Hepatocyte (in vitro differentiated cells): ENCODE measurements at regions not wholly inside any gene's neighbourhood (a gene's known extent, or its start where the extent isn't known, plus 50 kb on each side); places are given as distances from the start of the nearest gene placed in this dataset.

Source experiments
- DNase-seq: peaks from one replicate; pipeline ENCODE4 v3.0.0-alpha.2; 2016; ENCODE audit warnings: low spot score
- H2AFZ ChIP-seq: fragments of 200-600 bp; sonication (generic); 2 replicates; pipeline ENCODE4 v1.6.0; 2016; ENCODE audit warnings: antibody characterized with exemption, mild to moderate bottlenecking
- H3K27ac ChIP-seq: fragments of 200-600 bp; sonication (generic); 2 replicates; pipeline ENCODE4 v1.5.1; 2016; ENCODE audit warnings: mild to moderate bottlenecking
- H3K27me3 ChIP-seq: fragments of 200-600 bp; sonication (generic); 2 replicates; pipeline ENCODE4 v1.6.1; 2016
- H3K36me3 ChIP-seq: fragments of 200-600 bp; sonication (generic); replicated peaks from 2 replicates; pipeline ENCODE4 v1.5.1; 2016; ENCODE audit warnings: low read depth; ENCODE audit not compliant: insufficient read depth
- H3K4me1 ChIP-seq: fragments of 200-600 bp; sonication (generic); 2 replicates; pipeline ENCODE4 v1.5.1; 2016; ENCODE audit warnings: mild to moderate bottlenecking, moderate library complexity; ENCODE audit not compliant: insufficient read depth
- H3K4me2 ChIP-seq: fragments of 200-600 bp; sonication (generic); 2 replicates; pipeline ENCODE4 v1.6.0; 2016
- H3K4me3 ChIP-seq: fragments of 200-600 bp; sonication (generic); 2 replicates; pipeline ENCODE4 v1.5.1; 2016; ENCODE audit warnings: mild to moderate bottlenecking
- H3K79me2 ChIP-seq: fragments of 200-600 bp; sonication (generic); 2 replicates; pipeline ENCODE4 v1.6.0; 2017; ENCODE audit warnings: mild to moderate bottlenecking
- H3K9me2 ChIP-seq: fragments of 200-600 bp; sonication (generic); replicated peaks from 2 replicates; pipeline ENCODE4 v1.6.0; 2017; ENCODE audit warnings: mild to moderate bottlenecking; ENCODE audit not compliant: insufficient read depth
- H3K9me3 ChIP-seq: fragments of 200-600 bp; sonication (generic); 2 replicates; pipeline ENCODE4 v1.5.1; 2016; ENCODE audit warnings: low read depth, mild to moderate bottlenecking
- H4K20me1 ChIP-seq: fragments of 200-600 bp; sonication (generic); 2 replicates; pipeline ENCODE4 v1.6.0; 2016; ENCODE audit warnings: mild to moderate bottlenecking; ENCODE audit not compliant: insufficient read depth, poor library complexity, severe bottlenecking
- EZH2 ChIP-seq: fragments of 200-600 bp; sonication (generic); IDR thresholded peaks from 2 replicates; pipeline ENCODE4 v1.6.1; 2016; ENCODE audit warnings: antibody characterized with exemption, mild to moderate bottlenecking, borderline replicate concordance
- EZH2phosphoT487 ChIP-seq: fragments of 200-600 bp; sonication (generic); IDR thresholded peaks from one replicate; pipeline ENCODE4 v1.6.1; 2018; ENCODE audit warnings: antibody characterized with exemption, mild to moderate bottlenecking, low read depth, moderate library complexity; ENCODE audit not compliant: unreplicated experiment, severe bottlenecking
- WGBS: methylation state at CpG from one replicate; pipeline ENCODE4 v1.1.6; 2016; ENCODE audit warnings: low lambda C conversion rate; ENCODE audit errors: missing lambda C conversion rate; 5-methylcytosine and 5-hydroxymethylcytosine counted together
- TF ChIP-seq, protein P1 (sequence below): fragments of 200-600 bp; sonication (generic); IDR thresholded peaks from 2 replicates; pipeline ENCODE4 v1.5.1; 2016; ENCODE audit warnings: antibody characterized with exemption, mild to moderate bottlenecking; ENCODE audit not compliant: poor library complexity

DNA sequence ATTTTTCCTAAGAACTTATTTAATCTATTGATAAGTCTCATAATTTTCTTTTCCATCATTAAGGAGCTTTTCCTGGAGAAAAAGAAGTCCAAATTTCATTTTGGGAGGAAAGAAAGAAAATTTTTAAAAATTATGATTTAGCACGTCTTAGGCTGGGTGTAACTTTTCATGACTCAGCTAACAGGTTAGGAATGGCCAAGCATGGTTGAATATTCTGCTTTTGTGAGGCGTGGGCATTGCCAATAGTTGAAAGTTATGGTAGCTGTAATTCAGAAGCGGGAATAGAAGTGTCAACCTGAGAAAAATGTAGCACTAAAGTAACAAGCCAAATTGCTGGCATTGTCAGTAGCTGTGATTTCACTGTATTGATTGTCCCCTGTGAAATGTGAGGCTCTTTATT is 77.2 kb upstream of the ARID1B start:
- Histone ChIP-seq H3K9me2 (no peaks in the 10 kb centered on the region), H3K36me3 (no peaks in the 10 kb centered on the region), H2AFZ (no peak overlapping the region), H3K4me2 (no peak overlapping the region), H3K27ac (no peak overlapping the region), H3K9me3 (no peaks in the 10 kb centered on the region), H3K27me3 (no peaks in the 10 kb centered on the region), H3K4me1 (no peaks in the 10 kb centered on the region), H3K79me2 (no peaks in the 10 kb centered on the region), H4K20me1 (no peaks in the 10 kb centered on the region), H3K4me3 (no peak overlapping the region)
- TF ChIP-seq EZH2 (no peak), EZH2phosphoT487 (no peak)
- TF ChIP-seq, protein P1, sequence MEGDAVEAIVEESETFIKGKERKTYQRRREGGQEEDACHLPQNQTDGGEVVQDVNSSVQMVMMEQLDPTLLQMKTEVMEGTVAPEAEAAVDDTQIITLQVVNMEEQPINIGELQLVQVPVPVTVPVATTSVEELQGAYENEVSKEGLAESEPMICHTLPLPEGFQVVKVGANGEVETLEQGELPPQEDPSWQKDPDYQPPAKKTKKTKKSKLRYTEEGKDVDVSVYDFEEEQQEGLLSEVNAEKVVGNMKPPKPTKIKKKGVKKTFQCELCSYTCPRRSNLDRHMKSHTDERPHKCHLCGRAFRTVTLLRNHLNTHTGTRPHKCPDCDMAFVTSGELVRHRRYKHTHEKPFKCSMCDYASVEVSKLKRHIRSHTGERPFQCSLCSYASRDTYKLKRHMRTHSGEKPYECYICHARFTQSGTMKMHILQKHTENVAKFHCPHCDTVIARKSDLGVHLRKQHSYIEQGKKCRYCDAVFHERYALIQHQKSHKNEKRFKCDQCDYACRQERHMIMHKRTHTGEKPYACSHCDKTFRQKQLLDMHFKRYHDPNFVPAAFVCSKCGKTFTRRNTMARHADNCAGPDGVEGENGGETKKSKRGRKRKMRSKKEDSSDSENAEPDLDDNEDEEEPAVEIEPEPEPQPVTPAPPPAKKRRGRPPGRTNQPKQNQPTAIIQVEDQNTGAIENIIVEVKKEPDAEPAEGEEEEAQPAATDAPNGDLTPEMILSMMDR, result no peak
- DNase-seq, result no peak
- 91% methylated on average over 3 of the region's 3 CpGs for WGBS

DNA sequence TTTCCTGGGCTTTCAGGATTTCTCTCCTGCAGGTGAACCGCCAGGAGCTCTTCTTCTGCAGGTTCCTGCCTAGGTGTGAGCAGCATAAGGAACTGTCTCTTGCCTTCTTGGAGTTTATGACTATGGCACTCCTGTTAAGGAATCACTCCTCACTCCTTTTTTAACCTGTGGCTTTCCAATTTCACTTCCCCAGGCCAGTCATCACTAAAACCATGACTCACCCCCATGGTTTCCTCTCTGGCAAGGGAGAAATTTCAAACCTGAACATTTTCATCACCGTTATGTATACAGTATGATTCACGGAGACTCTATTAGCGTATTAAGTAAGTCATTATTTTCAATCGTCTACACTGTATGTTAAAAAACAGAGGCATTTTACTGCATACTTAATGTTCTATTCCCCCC is 78.2 kb upstream of the ARID1B start:
- Histone ChIP-seq H2AFZ (no peak overlapping the region), H3K9me3 (no peaks in the 10 kb centered on the region), H3K36me3 (no peaks in the 10 kb centered on the region), H3K27ac (no peak overlapping the region), H4K20me1 (no peaks in the 10 kb centered on the region), H3K4me1 (no peaks in the 10 kb centered on the region), H3K4me2 (no peak overlapping the region), H3K27me3 (no peaks in the 10 kb centered on the region), H3K79me2 (no peaks in the 10 kb centered on the region), H3K9me2 (no peaks in the 10 kb centered on the region), H3K4me3 (no peak overlapping the region)
- WGBS, result 88% methylated on average over 5 of the region's 5 CpGs
- DNase-seq, result no peak
- no peak for TF ChIP-seq EZH2phosphoT487
- TF ChIP-seq EZH2, result no peak
- TF ChIP-seq, protein P1, result no peak

DNA sequence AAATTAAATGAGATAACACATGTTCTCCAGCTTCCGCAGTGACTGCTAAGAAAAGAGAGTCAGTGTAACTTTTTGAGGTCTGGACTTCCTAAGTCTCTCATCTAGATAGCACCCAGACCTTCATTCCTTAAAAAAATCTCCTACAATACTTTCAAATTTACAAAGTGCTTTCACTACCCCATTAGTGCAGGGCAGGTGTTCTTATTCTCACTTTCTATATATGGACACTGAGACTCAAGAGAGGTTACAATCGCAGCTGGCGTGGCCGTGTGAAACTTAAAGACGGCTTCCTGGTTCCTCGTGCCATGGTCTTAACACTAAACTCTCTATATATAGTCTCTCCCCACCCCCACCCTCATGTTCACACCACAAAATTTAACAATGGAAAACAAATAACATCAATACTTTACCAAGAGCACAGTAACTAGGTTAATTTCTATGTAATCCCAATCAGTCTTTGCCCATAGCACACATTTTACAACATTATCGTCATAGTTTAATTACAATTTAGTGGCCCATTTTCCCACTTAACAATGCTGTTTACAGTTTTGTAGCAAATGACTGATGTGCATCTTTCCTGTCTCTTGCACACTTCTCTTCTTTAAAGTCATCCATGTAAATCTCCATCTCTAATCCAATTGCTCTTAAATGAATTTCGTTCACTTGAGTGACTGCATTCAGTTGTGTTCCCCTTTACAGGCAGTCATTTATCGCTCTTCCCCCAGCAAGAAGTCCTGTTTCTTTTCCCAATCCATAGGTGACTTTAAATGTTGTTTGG is 78.8 kb upstream of the ARID1B start:
- Histone ChIP-seq H3K4me3 (no peak overlapping the region), H3K36me3 (no peaks in the 10 kb centered on the region), H3K27me3 (no peaks in the 10 kb centered on the region), H3K79me2 (no peaks in the 10 kb centered on the region), H4K20me1 (no peaks in the 10 kb centered on the region), H2AFZ (no peak overlapping the region), H3K4me2 (no peak overlapping the region), H3K9me2 (no peaks in the 10 kb centered on the region), H3K9me3 (no peaks in the 10 kb centered on the region), H3K4me1 (no peaks in the 10 kb centered on the region), H3K27ac (no peak overlapping the region)
- no peak for DNase-seq
- TF ChIP-seq, protein P1, result no peak
- TF ChIP-seq EZH2phosphoT487 (no peak), EZH2 (no peak)
- 96% methylated on average over 9 of the region's 9 CpGs for WGBS
